ENCODE measurements at regions not wholly inside any gene's neighbourhood (a gene's known extent, or its start where the extent isn't known, plus 50 kb on each side); places are given as distances from the start of the nearest gene placed in this dataset.
A peak's percentile ranks its signal among the peaks of the same experiment; 100 is the strongest.

DNA sequence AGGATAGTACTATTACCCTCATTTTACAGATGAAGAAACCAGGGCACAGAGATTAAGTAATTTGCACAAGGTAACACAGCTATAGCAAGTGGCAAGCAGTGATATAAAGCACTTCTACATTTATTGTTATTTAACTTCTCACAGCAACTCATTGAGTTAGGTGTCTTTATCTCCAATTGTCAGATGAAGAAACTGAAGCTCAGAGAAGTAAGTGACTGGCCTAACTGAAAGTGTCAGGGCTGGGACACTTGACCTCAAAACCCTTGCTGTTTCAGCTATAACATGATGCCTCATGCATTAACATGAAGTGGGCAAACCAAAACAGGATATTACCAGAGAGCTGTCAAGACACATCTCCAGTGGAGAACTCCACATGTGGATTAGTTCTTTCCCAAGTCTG, 65.8 kb upstream of the LEKR1 start:
- Mint-ChIP-seq H3K27ac (no peak overlapping the region), H3K4me1 (ENCODE audit: low read depth) (peaks cover 14% of the 10 kb centered on the region), H3K4me3 (no peak overlapping the region), H3K9me3 (ENCODE audit: insufficient read depth) (no peaks in the 10 kb centered on the region), H3K36me3 (ENCODE audit: low read depth) (no peaks in the 10 kb centered on the region), H3K27me3 (ENCODE audit: low read depth) (peaks cover 2% of the 10 kb centered on the region)
- ChIA-PET CTCF (interaction anchor here (1.3 to 1.7 kb wide), 3 partner anchors 12 to 377 kb away, joined by 4 to 6 read pairs (median 5); no protein-coding TSS in a partner anchor), POLR2A (no interaction called here)
- ATAC-seq = no peak
- peak; percentile 24 for DNase-seq

DNA sequence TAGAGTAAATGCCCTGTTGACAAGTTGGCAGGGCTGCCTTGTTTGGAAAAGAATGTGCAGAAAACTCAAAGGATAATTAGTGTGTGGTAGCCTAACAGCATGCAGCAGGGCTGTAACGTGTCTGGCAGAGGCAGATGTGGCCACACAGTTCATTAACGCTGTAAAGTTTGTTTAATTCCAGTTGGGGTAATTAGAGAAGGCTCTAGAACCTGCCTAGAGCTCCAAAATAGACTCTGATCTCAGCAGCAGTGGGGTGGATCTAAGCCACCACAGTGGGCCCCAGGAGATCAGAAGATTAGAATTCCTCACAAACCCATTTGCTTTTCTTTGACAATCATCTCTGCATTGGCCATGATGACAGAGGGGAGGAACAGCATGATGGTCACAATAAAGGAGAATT, 65.1 kb upstream of the LEKR1 start:
- Mint-ChIP-seq H3K4me1 (ENCODE audit: low read depth) (peaks cover 14% of the 10 kb centered on the region), H3K9me3 (ENCODE audit: insufficient read depth) (no peaks in the 10 kb centered on the region), H3K27me3 (ENCODE audit: low read depth) (peaks cover 2% of the 10 kb centered on the region), H3K4me3 (no peak overlapping the region), H3K36me3 (ENCODE audit: low read depth) (no peaks in the 10 kb centered on the region), H3K27ac (no peak overlapping the region)
- POLR2A ChIA-PET = no interaction called here
- ATAC-seq (no peak), DNase-seq (no peak)
- CTCF ChIA-PET = interaction anchor here (1.3 to 1.7 kb wide), 3 partner anchors 12 to 376 kb away, joined by 4 to 6 read pairs (median 5); no protein-coding TSS in a partner anchor

DNA sequence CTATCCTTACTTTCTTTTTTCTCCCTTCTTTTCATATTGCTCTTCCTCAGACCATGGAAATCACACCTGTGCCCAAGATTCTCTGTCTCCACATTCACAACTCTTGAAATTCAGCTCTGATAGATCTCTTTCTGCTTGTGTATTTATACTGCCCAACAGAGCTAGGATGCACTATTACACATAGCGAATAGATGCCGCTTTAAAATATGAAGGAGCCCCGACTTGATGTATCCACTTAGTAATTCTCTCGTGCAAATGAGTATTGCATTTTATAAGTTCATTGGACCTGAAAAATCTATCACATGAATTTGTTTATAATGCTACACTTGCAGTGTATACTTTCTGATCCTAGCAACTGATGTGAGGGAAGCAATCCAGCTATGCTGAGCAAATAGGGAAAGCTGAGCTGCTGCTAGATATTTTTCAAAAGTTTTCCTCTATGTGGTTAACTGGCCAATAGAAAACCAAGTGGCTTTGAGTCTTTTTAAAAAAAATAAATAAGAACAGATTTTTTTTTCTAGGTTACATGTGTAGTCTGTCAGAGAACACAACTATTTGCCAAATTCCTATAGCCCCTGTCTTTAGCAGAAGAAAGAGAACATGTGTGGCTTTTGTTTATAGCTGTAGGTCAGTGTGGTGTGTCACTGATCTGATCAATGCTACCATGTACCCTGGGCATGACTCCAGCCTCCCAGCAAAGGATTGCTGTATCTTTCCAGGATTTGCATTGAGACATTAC, 64.3 kb upstream of the LEKR1 start:
- Mint-ChIP-seq H3K27ac (no peak overlapping the region), H3K36me3 (ENCODE audit: low read depth) (no peaks in the 10 kb centered on the region), H3K9me3 (ENCODE audit: insufficient read depth) (no peaks in the 10 kb centered on the region), H3K4me1 (ENCODE audit: low read depth) (peaks cover 14% of the 10 kb centered on the region), H3K4me3 (no peak overlapping the region), H3K27me3 (ENCODE audit: low read depth) (peaks cover 2% of the 10 kb centered on the region)
- CTCF ChIA-PET = interaction anchor here (1.1 to 1.7 kb wide), 4 partner anchors 12 to 376 kb away, joined by 3 to 6 read pairs (median 4); no protein-coding TSS in a partner anchor
- DNase-seq (no peak), ATAC-seq (no peak)
- POLR2A ChIA-PET = no interaction called here

DNA sequence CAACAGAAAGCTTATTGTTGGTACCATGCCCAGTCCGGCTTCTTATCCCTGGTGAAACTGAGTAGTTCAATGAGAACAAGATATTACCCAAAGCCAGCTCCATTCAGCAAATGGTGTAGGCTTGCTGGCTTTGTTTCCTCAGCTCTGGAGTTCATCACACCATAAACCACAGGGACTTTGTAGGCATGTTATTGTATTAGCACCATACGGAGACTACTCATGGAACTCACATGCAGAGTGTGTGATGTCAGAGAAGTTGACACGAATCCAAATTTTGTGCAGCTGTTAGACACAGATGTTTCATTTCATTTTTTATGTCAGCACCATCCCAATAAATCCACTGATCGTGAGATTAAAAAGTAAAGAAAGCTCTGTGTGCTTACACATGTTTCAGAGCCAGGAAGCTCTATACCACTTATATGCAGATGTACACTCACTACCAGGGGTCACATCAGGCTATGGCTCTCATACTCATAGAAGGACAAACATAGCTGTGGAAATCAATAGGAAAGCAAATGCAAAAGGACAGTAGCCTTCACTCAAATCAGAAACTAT, 63.4 kb upstream of the LEKR1 start:
- H3K36me3 Mint-ChIP-seq (ENCODE audit: low read depth) = no peaks in the 10 kb centered on the region
- peaks cover 2% of the 10 kb centered on the region for H3K27me3 Mint-ChIP-seq (ENCODE audit: low read depth)
- ATAC-seq (no peak), DNase-seq (no peak)
- peaks cover 14% of the 10 kb centered on the region for H3K4me1 Mint-ChIP-seq (ENCODE audit: low read depth)
- H3K9me3 Mint-ChIP-seq (ENCODE audit: insufficient read depth) = no peaks in the 10 kb centered on the region
- H3K4me3 Mint-ChIP-seq = no peak overlapping the region
- H3K27ac Mint-ChIP-seq = no peak overlapping the region
- ChIA-PET POLR2A (no interaction called here), CTCF (interaction anchor here (1.1 kb wide), 2 partner anchors 11 to 26 kb away, joined by 3 to 4 read pairs; no protein-coding TSS in a partner anchor)

DNA sequence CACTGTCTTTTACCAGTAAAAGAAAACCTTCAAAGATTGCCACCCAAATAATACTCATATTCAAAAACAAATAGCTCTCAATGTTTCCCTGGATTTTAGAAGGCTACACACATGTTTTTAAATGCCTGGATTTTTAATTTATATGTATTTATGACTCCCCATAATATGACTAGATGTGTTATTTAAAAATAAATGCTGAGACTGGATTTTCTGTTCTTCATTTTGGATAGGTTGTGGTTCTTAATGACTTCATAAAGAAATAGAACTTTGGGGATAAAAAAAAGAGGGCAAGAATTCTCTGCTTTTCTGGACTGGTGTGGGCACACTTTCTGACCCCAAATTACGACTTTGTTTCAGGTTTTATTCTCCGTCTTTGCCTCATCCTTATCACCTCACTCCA, 62.8 kb upstream of the LEKR1 start:
- H3K9me3 Mint-ChIP-seq (ENCODE audit: insufficient read depth) = no peaks in the 10 kb centered on the region
- CTCF ChIA-PET = interaction anchor here (1.1 kb wide), 1 partner anchor 12 kb away, joined by 4 read pairs; no protein-coding TSS in a partner anchor
- no peak for ATAC-seq

DNA sequence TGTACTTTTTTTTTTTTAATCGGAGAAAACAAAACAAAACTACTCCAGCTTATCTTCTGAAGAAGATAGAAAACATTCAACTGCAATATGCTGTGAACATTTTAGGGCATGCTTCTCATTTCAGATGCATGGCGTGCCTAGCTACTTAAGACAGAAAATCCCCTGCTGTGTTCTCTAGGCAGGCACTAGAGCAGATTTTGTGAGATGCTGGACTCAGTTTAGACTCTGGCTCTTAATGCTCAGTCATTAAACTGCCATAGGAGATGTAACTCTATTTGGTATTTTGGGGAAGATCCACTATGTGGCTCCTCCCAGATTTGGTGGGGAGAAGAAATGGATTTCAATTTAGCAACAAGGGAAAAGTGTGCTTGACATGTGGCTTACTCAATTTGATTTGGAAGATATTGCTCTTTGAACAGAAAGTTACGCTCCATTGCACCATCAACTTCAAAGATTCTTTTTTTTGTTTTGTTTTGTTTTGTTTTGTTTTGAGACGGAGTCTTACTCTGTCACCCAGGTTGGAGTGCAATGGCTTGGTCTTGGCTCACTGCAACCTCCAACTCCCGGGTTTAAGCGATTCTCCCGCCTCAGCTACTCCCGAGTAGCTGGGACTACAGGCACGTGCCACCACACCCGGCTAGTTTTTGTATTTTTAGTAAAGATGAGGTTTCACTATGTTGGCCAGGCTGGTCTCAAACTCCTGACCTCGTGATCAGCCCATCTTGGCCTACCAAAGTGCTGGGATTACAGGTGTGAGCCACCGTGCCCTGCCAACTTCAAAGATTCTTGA, 62.0 kb upstream of the LEKR1 start:
- Mint-ChIP-seq H3K9me3 (ENCODE audit: insufficient read depth) (no peaks in the 10 kb centered on the region), H3K27ac (no peak overlapping the region), H3K4me3 (no peak overlapping the region), H3K4me1 (ENCODE audit: low read depth) (peaks cover 14% of the 10 kb centered on the region), H3K27me3 (ENCODE audit: low read depth) (peaks cover 2% of the 10 kb centered on the region), H3K36me3 (ENCODE audit: low read depth) (no peaks in the 10 kb centered on the region)
- no peak for DNase-seq
- ChIA-PET POLR2A (interaction anchor here (0.9 kb wide), 1 partner anchor 75 kb away, joined by 3 read pairs; no protein-coding TSS in a partner anchor), CTCF (no interaction called here)
- ATAC-seq = no peak

More for the DNA sequence above, 62.8 kb upstream of the LEKR1 start:
- Mint-ChIP-seq H3K36me3 (ENCODE audit: low read depth) (no peaks in the 10 kb centered on the region), H3K27me3 (ENCODE audit: low read depth) (peaks cover 2% of the 10 kb centered on the region), H3K4me1 (ENCODE audit: low read depth) (peaks cover 14% of the 10 kb centered on the region), H3K27ac (no peak overlapping the region), H3K4me3 (no peak overlapping the region)
- POLR2A ChIA-PET = no interaction called here
- DNase-seq = no peak

DNA sequence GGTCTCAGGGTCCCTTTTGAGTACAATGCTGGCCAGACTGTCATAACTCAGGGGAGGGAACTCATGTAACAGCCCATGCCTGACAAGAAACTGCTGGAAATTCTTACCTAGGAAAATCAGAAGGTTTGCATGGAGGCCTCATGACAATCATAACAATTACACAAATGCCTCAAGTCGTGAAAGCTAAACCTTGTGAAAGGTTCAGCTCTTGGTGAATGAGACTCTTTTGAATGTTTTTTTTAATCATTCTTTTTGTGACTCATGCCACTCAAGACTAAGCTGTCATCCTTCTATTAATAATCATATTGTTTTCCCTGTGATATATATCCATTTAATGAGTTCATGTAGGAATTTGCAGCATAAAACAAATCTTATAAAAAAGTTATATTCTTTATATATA, 61.4 kb upstream of the LEKR1 start:
- POLR2A ChIA-PET = interaction anchor here (0.9 kb wide), 1 partner anchor 75 kb away, joined by 3 read pairs; no protein-coding TSS in a partner anchor
- Mint-ChIP-seq H3K4me1 (ENCODE audit: low read depth) (peaks cover 14% of the 10 kb centered on the region), H3K27me3 (ENCODE audit: low read depth) (peaks cover 2% of the 10 kb centered on the region), H3K27ac (no peak overlapping the region), H3K4me3 (no peak overlapping the region), H3K9me3 (ENCODE audit: insufficient read depth) (no peaks in the 10 kb centered on the region), H3K36me3 (ENCODE audit: low read depth) (no peaks in the 10 kb centered on the region)
- ATAC-seq (no peak), DNase-seq (no peak)
- CTCF ChIA-PET = no interaction called here

DNA sequence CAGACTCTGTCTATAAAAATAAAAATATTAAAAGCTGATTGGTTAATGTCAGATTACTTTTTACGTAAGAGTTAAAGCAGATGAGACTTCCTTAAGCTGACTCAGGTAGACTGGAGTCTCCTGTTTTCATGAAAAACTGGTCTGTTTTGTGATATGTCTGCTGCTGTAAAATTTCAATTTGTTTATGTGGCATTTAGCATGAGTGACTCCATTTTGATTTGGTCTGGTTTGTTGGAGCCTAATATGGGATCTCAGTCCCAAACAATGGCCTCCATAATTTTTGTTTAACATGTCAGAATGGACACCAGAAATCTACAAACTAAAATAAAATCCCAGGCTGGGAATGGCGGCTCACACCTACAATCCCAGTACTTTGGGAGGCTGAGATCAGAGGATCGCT, 57.8 kb upstream of the LEKR1 start:
- no peak overlapping the region for H3K4me3 Mint-ChIP-seq
- H3K9me3 Mint-ChIP-seq (ENCODE audit: insufficient read depth) = no peaks in the 10 kb centered on the region
- H3K4me1 Mint-ChIP-seq (ENCODE audit: low read depth) = peaks cover 2% of the 10 kb centered on the region
- ATAC-seq (no peak), DNase-seq (no peak)
- no peaks in the 10 kb centered on the region for H3K36me3 Mint-ChIP-seq (ENCODE audit: low read depth)
- H3K27ac Mint-ChIP-seq = no peak overlapping the region
- ChIA-PET CTCF (interaction anchor here (1.2 kb wide), 1 partner anchor 9 kb away, joined by 4 read pairs; no protein-coding TSS in a partner anchor), POLR2A (no interaction called here)
- H3K27me3 Mint-ChIP-seq (ENCODE audit: low read depth) = no peaks in the 10 kb centered on the region

DNA sequence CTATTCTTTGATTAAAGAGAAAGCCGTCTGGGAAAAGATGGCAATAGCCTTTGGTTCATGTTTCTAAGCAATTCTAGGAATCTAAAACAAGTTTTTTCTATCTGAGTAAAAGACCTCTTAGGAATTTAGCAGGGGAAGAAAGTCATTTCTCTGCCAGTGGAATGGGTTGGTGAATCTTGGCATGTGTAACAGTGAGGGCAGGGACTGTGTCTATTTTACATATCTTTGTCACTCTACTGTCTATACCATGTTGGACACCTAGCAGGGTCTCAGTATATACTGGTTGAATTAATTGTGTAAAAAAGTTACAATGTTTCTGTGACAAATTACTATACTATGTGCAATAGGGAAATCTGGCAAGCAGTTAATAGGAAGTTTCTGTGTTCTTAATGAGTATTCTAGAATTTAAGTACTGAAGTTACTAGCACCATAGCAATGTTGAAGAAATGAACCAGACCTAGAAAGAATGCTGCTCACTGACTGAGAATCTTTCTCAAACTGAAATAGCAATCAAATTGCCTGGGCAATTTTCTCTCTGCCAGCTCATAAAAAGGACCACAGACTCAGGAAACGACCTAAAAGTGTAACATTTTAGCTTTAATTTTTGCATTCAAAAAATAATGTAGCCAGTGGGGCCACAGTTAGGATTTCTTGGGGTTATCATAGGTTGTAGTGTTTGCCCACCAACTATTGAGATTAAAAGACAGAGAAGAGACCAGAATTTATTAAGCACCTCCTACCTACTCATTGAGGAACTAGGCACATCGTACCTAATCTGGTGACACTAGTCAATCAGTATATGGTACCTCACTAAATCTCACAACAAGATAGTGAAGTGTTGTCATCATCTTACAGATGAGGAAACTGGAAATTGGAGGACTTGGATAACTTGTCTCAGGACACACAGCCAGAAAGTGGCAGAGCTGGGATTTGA, 56.2 kb upstream of the LEKR1 start:
- H3K9me3 Mint-ChIP-seq (ENCODE audit: insufficient read depth) = no peaks in the 10 kb centered on the region
- ATAC-seq (no peak), DNase-seq (no peak)
- POLR2A ChIA-PET = no interaction called here
- no peaks in the 10 kb centered on the region for H3K27me3 Mint-ChIP-seq (ENCODE audit: low read depth)
- H3K4me1 Mint-ChIP-seq (ENCODE audit: low read depth) = peaks cover 2% of the 10 kb centered on the region
- no peaks in the 10 kb centered on the region for H3K36me3 Mint-ChIP-seq (ENCODE audit: low read depth)
- CTCF ChIA-PET = no interaction called here
- H3K27ac Mint-ChIP-seq = no peak overlapping the region
- H3K4me3 Mint-ChIP-seq = no peak overlapping the region

DNA sequence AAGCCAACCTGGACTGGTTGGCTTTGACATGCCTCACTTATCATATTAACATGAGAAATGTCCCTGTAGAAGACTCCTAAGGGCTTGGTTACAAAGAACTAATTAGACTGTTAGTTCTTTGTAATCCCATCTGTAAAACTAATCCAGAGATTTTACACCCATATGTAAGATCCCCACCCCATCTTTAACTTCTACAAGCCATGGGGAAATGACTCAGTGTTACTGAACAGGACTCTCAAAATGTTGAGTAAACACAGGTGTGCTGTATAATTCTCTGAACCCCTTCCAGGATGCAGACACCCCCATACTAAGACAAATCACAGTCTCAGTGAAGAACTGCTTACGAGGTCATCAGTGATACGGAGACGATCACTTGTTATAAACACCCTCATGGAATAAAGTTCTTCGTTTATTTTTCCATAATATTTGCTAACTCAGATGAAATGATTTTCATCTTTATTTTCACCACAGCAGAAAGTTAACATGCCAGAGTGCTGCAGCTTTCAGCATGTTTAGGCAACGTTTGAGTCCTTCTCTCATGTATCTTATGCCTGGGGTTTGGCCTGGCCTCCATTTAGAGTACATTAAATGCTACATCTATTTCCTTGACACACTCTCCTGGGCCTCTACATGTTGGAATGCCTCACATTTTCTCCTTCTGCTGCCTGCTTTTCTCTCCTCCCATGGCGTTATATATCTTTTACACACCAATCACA, 55.3 kb upstream of the LEKR1 start:
- Mint-ChIP-seq H3K36me3 (ENCODE audit: low read depth) (no peaks in the 10 kb centered on the region), H3K9me3 (ENCODE audit: insufficient read depth) (no peaks in the 10 kb centered on the region), H3K27me3 (ENCODE audit: low read depth) (no peaks in the 10 kb centered on the region), H3K4me3 (no peak overlapping the region), H3K27ac (no peak overlapping the region), H3K4me1 (ENCODE audit: low read depth) (peaks cover 2% of the 10 kb centered on the region)
- ChIA-PET CTCF (no interaction called here), POLR2A (no interaction called here)
- ATAC-seq (no peak), DNase-seq (no peak)
